Motor neuron (in vitro differentiated cells): ENCODE measurements at regions not wholly inside any gene's neighbourhood (a gene's known extent, or its start where the extent isn't known, plus 50 kb on each side); places are given as distances from the start of the nearest gene placed in this dataset.

Experiments used
- ATAC-seq, 8 experiments: fragments of 200-7000 bp; cut with Tn5 transposase; replicated peaks in 6 of 8; 2 replicates each; pipeline ENCODE4 v1.8.0; 2021; ENCODE audit warnings: mild to moderate bottlenecking in 8 of 8, moderate library complexity in 8 of 8
- H3K27ac ChIP-seq, 2 donors: fragments of 250-450 bp; sonication (Bioruptor Pico); 2 replicates each; pipeline ENCODE4 v1.9.0; 2021; ENCODE audit warnings: antibody characterized with exemption in 2 of 2, mild to moderate bottlenecking in 2 of 2, moderate library complexity in 1 of 2
- H3K4me1 ChIP-seq, 2 donors: fragments of 250-450 bp; sonication (Bioruptor Pico); replicated peaks in 1 of 2; 2 replicates each; pipeline ENCODE4 v1.6.1; 2021; ENCODE audit warnings: antibody characterized with exemption in 2 of 2, mild to moderate bottlenecking in 2 of 2, moderate library complexity in 1 of 2
- H3K4me3 ChIP-seq, 5 donors: fragments of 250-450 bp; sonication (Bioruptor Pico); 2 replicates each; pipeline ENCODE4 v1.9.0; 2021; ENCODE audit warnings: antibody characterized with exemption in 5 of 5, mild to moderate bottlenecking in 5 of 5, moderate library complexity in 4 of 5
- WGBS, 10 experiments: fragments of 450-650 bp; shearing (Covaris generic); methylation state at CpG; one replicate each; pipeline ENCODE4 v1.0.0; 2022; 5-methylcytosine and 5-hydroxymethylcytosine counted together
- in situ Hi-C, 9 experiments: fragments of 400-800 bp; cut with MboI; loops; one replicate each; pipeline ENCODE4 v1.15.0; 2021; ENCODE audit warnings: low sequenced_read_pairs in 9 of 9, low pct_unique_long_range_greater_than_20kb in 2 of 9; ENCODE audit not compliant: unreplicated experiment in 9 of 9

GRCh38 chr7:63931057-63931600 lies 67.5 kb upstream of the ZNF722 start:
- in situ Hi-C loops: no loop called here
- Histone ChIP-seq H3K27ac (no peak overlapping the region), H3K4me3 (no peak overlapping the region), H3K4me1 (no peaks in the 10 kb centered on the region)
- ATAC-seq: no peak
- WGBS, 10 experiments: 0 to 90% (median 70%) methylated on average over 1 to 14 of the region's 56 CpGs; no CpG with 5 or more reads in 5 of the 10 experiments

- in situ Hi-C loops: no loop called here
- ATAC-seq: no peak
- Histone ChIP-seq H3K4me3 (no peak overlapping the region), H3K27ac (no peak overlapping the region), H3K4me1 (no peaks in the 10 kb centered on the region)
- WGBS, 10 experiments: 47 to 100% (median 66%) methylated on average over 1 to 6 of the region's 22 CpGs; no CpG with 5 or more reads in 3 of the 10 experiments
Measured at GRCh38 chr7:63931985-63932577, 66.6 kb upstream of the ZNF722 start.
